ENCODE measurements at regions not wholly inside any gene's neighbourhood (a gene's known extent, or its start where the extent isn't known, plus 50 kb on each side); places are given as distances from the start of the nearest gene placed in this dataset.

DNA sequence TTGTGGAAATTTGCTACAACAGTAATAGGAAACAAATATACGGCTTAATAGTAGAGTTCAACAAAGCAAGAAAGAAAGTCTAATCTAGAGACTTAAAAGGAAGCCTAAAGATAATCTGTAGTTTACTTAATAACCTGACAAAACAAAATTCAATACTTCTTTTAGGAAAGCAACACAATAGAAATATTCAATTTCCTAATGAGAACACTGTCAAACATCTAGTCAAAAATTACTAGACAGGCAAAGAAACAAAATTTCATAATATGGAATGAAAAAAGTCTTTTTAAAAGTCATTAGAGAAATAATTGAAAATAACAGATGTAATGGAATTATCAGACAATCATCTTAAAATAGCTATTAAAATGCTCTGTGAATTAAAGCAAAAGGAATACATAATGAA, 692.5 kb upstream of the ADAMTS16 start:
- Histone ChIP-seq H3K27ac (no peak overlapping the region), H3K36me3 (replicated peaks) (no peaks in the 10 kb centered on the region), H3K27me3 (replicated peaks) (no peaks in the 10 kb centered on the region), H3K4me3 (ENCODE audit: low read depth, low read length) (no peak overlapping the region)
- in situ Hi-C loops (cut with HindIII; ENCODE audit: low pct_ligation_motif_present, low sequenced_read_pairs), result no loop called here
- TF ChIP-seq, protein P1, sequence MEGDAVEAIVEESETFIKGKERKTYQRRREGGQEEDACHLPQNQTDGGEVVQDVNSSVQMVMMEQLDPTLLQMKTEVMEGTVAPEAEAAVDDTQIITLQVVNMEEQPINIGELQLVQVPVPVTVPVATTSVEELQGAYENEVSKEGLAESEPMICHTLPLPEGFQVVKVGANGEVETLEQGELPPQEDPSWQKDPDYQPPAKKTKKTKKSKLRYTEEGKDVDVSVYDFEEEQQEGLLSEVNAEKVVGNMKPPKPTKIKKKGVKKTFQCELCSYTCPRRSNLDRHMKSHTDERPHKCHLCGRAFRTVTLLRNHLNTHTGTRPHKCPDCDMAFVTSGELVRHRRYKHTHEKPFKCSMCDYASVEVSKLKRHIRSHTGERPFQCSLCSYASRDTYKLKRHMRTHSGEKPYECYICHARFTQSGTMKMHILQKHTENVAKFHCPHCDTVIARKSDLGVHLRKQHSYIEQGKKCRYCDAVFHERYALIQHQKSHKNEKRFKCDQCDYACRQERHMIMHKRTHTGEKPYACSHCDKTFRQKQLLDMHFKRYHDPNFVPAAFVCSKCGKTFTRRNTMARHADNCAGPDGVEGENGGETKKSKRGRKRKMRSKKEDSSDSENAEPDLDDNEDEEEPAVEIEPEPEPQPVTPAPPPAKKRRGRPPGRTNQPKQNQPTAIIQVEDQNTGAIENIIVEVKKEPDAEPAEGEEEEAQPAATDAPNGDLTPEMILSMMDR (IDR thresholded peaks at IDR 0.05; ENCODE audit: low read depth, low read length, missing control alignments), result no peak
- no peak for DNase-seq

DNA sequence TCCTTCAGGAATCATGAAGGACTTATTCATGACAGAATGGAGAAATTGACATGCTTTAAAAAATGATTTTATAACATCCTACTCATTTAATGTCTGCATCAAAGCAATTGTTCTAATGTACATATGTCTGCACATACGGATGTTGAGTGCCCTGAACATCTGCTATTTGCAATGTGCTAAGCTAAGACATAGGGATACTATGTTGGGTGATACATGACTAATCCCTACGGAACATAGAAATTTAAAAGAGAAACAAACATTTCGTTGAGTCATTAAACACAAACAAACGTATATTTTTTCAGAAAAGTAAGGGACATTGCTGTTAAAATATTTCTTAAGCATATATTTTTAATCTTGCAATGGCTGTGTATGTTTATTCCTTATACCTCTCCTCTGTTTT, 686.5 kb upstream of the ADAMTS16 start:
- no peak for DNase-seq
- TF ChIP-seq, protein P1 (IDR thresholded peaks at IDR 0.05; ENCODE audit: low read depth, low read length, missing control alignments), result no peak
- in situ Hi-C loops (cut with HindIII; ENCODE audit: low pct_ligation_motif_present, low sequenced_read_pairs), result no loop called here
- Histone ChIP-seq H3K27ac (no peak overlapping the region), H3K4me3 (ENCODE audit: low read depth, low read length) (no peak overlapping the region), H3K36me3 (replicated peaks) (no peaks in the 10 kb centered on the region), H3K27me3 (replicated peaks) (no peaks in the 10 kb centered on the region)

DNA sequence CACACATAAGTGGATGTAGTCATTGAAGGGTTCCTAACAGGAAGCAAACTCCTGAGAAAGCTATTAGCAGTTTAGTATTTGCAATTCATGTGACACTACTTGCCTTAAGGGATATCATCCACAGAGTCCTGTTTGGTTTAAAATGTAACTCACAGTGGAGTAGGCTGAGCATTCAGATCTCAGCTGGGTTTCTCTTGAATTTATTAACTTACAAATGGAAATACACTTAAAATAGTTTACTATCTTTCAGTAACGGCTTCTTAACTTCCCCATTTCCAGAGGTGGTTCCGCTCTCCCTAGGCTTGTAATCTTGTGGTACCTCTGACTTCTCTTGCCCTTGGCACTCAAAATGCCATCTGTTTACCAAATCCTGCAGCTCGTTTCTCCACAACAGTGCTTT, 660.7 kb upstream of the ADAMTS16 start:
- no peak overlapping the region for H3K4me3 ChIP-seq (ENCODE audit: low read depth, low read length)
- no peaks in the 10 kb centered on the region for H3K27me3 ChIP-seq (replicated peaks)
- in situ Hi-C loops (cut with HindIII; ENCODE audit: low pct_ligation_motif_present, low sequenced_read_pairs), result no loop called here
- TF ChIP-seq, protein P1 (IDR thresholded peaks at IDR 0.05; ENCODE audit: low read depth, low read length, missing control alignments), result no peak
- no peak overlapping the region for H3K27ac ChIP-seq
- no peaks in the 10 kb centered on the region for H3K36me3 ChIP-seq (replicated peaks)
- DNase-seq, result no peak

DNA sequence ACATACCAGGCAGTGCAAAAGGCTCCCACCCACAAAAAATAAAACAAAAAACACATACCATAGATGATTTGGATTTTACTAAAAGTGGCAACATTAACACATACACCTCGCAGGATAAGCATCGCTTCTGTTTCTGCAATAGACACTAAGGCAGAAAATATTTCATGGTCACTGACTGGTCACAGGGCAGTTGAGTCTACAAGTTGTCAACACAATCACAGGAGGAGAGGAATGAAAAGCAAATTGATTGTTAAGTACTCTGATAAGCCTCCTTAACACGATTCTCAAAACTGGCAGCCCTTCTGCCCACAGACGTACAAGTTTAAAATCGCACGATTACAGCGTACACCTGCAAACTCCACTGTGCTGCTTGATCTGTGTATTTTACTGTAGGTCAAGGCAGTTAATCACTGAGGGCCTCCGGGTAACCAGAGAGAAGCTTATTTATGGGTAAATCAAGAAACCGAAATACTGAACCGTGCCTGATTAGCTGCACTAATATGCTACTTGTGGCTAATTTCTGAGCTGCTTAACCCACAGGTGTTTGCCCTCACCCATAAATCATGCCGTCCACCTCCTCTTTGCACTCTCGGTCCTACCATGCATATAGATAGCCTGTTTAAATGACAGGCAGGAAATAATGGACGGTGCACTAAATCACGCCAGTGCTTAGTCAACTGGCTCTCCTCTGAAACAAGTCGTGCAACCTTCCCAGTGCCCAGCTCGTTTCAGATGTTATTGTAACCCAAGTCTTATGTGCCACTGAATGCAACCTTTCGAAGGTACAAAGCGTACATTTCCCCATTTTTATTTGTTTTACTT, 659.4 kb upstream of the ADAMTS16 start:
- DNase-seq, result no peak
- Histone ChIP-seq H3K27ac (no peak overlapping the region), H3K27me3 (replicated peaks) (no peaks in the 10 kb centered on the region), H3K4me3 (ENCODE audit: low read depth, low read length) (no peak overlapping the region), H3K36me3 (replicated peaks) (no peaks in the 10 kb centered on the region)
- TF ChIP-seq, protein P1 (IDR thresholded peaks at IDR 0.05; ENCODE audit: low read depth, low read length, missing control alignments), result no peak
- in situ Hi-C loops (cut with HindIII; ENCODE audit: low pct_ligation_motif_present, low sequenced_read_pairs), result no loop called here

DNA sequence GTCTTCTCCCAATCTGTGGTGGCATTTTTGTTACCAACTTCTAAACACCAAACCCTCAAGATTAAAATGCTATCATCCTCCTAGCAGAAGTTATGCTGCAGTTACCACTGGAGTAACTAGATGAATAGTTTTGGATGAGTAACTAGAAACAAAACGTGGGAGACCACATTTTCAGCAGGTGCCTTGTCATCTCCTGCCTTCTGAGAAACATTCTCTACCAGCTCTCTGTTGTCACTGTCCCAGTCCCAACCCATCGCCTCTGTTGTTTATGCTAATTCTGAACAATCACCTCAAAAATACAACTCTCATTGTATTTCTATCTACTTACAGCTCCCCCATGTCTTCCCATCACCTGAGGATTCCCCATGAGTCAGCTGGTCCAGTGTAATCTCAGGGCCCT, 652.5 kb upstream of the ADAMTS16 start:
- TF ChIP-seq, protein P1 (IDR thresholded peaks at IDR 0.05; ENCODE audit: low read depth, low read length, missing control alignments), result no peak
- in situ Hi-C loops (cut with HindIII; ENCODE audit: low pct_ligation_motif_present, low sequenced_read_pairs), result no loop called here
- H3K27ac ChIP-seq, result no peak overlapping the region
- H3K4me3 ChIP-seq (ENCODE audit: low read depth, low read length), result no peak overlapping the region
- DNase-seq, result no peak
- H3K27me3 ChIP-seq (replicated peaks), result no peaks in the 10 kb centered on the region
- H3K36me3 ChIP-seq (replicated peaks), result no peaks in the 10 kb centered on the region
